ENCODE measurements at regions not wholly inside any gene's neighbourhood (a gene's known extent, or its start where the extent isn't known, plus 50 kb on each side); places are given as distances from the start of the nearest gene placed in this dataset.
A peak's percentile ranks its signal among the peaks of the same experiment; 100 is the strongest.

DNA sequence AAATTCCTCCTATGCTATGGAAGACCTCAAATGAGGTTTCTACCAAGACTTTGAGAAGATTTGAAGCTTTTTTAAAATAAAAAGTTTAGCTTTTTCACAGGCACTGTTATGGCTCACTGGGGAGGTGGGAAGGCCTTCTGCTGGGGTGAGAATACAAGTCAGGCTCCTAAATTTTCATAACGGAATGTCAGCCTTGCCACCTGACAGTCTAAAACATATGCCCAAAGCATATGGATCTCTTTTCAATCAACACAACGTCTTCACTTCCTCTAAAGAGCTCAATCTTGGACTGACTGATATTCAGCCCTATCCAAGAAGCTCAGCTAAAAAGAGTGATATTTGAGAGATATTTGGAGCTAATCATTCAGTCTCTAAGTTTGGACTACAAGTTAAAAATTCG is 57.1 kb upstream of the LIN7C start:
- Histone ChIP-seq H3K23ac (ENCODE audit: low read length) (no peak overlapping the region), H3K4ac (ENCODE audit: low read depth, low read length) (no peak overlapping the region), H3K4me2 (ENCODE audit: low read length) (no peak overlapping the region), H3K36me3 (ENCODE audit: control insufficient read depth in 1 of 2, insufficient read depth in 2 of 2, low read length in 2 of 2) (no peaks in the 10 kb centered on the region), H4K91ac (ENCODE audit: low read depth, low read length) (no peak overlapping the region), H4K12ac (ENCODE audit: low read depth, low read length) (no peak overlapping the region), H2AK5ac (ENCODE audit: low read length) (no peak overlapping the region), H3K79me1 (ENCODE audit: low read length) (no peaks in the 10 kb centered on the region), H3K27ac (ENCODE audit: low read depth, low read length) (no peak overlapping the region), H3K9ac (ENCODE audit: low read length) (no peak overlapping the region), H3K27me3 (ENCODE audit: insufficient read depth, low read length) (no peaks in the 10 kb centered on the region), H3K9me3 (ENCODE audit: insufficient read depth, low read depth, low read length) (no peaks in the 10 kb centered on the region), H2AFZ (ENCODE audit: insufficient read depth, low read length, poor library complexity) (no peak overlapping the region), H3K79me2 (ENCODE audit: control insufficient read depth, insufficient read depth, low read length, poor library complexity) (no peaks in the 10 kb centered on the region), H2BK12ac (ENCODE audit: low read length) (no peak overlapping the region), H3K18ac (ENCODE audit: low read length) (no peak overlapping the region), H2BK120ac (ENCODE audit: insufficient read depth, low read length, poor library complexity) (no peak overlapping the region), H3K14ac (ENCODE audit: low read length) (no peak overlapping the region), H4K8ac (ENCODE audit: low read depth, low read length) (no peak overlapping the region), H3K4me3 (ENCODE audit: low read depth, low read length) (no peak overlapping the region), H3K4me1 (ENCODE audit: control insufficient read depth in 1 of 2, insufficient read depth in 2 of 2, low read length in 2 of 2) (no peaks in the 10 kb centered on the region), H2BK5ac (ENCODE audit: low read depth, low read length, poor library complexity) (no peak overlapping the region)
- no peak for DNase-seq
- WGBS (ENCODE audit: extremely low coverage, insufficient coverage, insufficient read length) = no CpG with 5 or more reads among the region's 3 CpGs

DNA sequence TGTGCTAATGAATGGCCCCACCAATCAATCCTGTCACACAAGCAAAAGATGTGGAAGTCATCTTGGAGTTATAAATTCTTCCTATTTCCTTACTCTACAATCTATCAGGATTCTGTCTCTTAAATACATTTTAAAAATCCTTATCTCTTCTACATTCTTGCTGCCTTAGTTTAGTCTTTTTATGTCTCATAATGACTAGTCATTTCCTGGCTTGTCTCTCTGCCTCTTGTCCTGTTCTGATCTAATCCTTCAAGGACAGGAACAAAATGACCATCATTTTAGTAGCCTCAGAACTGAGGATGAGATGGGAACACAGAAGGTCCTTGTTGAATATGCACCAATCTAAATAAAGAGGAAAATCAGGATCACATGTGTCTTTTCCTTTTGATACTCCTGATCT is 56.6 kb upstream of the LIN7C start:
- Histone ChIP-seq H2AK5ac (ENCODE audit: low read length) (no peak overlapping the region), H3K18ac (ENCODE audit: low read length) (no peak overlapping the region), H4K12ac (ENCODE audit: low read depth, low read length) (no peak overlapping the region)

DNA sequence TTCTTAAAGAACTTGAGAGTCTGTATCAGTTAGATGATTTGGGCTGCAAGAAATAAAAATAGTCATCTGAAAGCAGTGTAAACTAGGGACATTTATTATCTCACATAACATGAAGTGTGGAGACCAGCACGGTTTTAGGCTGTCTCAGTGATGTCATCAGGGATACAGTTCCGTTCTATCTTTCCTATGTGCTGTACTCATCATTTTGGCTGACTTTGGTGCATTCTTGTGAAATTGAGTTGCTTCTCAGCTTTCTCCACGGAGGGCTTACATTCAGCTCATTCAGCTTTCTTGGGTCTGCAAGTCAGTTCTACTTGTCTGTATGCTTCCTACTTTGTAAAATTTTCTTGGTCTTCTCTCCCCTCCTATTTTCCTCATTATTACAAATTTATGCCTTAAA is 51.8 kb upstream of the LIN7C start:
- no peak overlapping the region for H2BK12ac ChIP-seq (ENCODE audit: low read length)
- H3K23ac ChIP-seq (ENCODE audit: low read length) = no peak overlapping the region
- no peak overlapping the region for H3K9ac ChIP-seq (ENCODE audit: low read length)
- H3K9me3 ChIP-seq (ENCODE audit: insufficient read depth, low read depth, low read length) = no peaks in the 10 kb centered on the region
- H3K18ac ChIP-seq (ENCODE audit: low read length) = no peak overlapping the region
- no peaks in the 10 kb centered on the region for H3K79me1 ChIP-seq (ENCODE audit: low read length)
- H2AFZ ChIP-seq (ENCODE audit: insufficient read depth, low read length, poor library complexity) = no peak overlapping the region
- no peaks in the 10 kb centered on the region for H3K79me2 ChIP-seq (ENCODE audit: control insufficient read depth, insufficient read depth, low read length, poor library complexity)
- no peak overlapping the region for H3K14ac ChIP-seq (ENCODE audit: low read length)
- DNase-seq = no peak
- no peak overlapping the region for H2AK5ac ChIP-seq (ENCODE audit: low read length)
- no peak overlapping the region for H4K12ac ChIP-seq (ENCODE audit: low read depth, low read length)
- no peak overlapping the region for H4K8ac ChIP-seq (ENCODE audit: low read depth, low read length)
- no peak overlapping the region for H3K4me3 ChIP-seq (ENCODE audit: low read depth, low read length)
- H3K36me3 ChIP-seq (ENCODE audit: control insufficient read depth in 1 of 2, insufficient read depth in 2 of 2, low read length in 2 of 2) = no peaks in the 10 kb centered on the region
- no peak overlapping the region for H3K27ac ChIP-seq (ENCODE audit: low read depth, low read length)
- H2BK120ac ChIP-seq (ENCODE audit: insufficient read depth, low read length, poor library complexity) = no peak overlapping the region
- no peak overlapping the region for H3K4me2 ChIP-seq (ENCODE audit: low read length)
- H3K27me3 ChIP-seq (ENCODE audit: insufficient read depth, low read length) = no peaks in the 10 kb centered on the region
- H4K91ac ChIP-seq (ENCODE audit: low read depth, low read length) = no peak overlapping the region
- H3K4me1 ChIP-seq (ENCODE audit: control insufficient read depth in 1 of 2, insufficient read depth in 2 of 2, low read length in 2 of 2) = no peaks in the 10 kb centered on the region
- no CpG with 5 or more reads among the region's 3 CpGs for WGBS (ENCODE audit: extremely low coverage, insufficient coverage, insufficient read length)
- no peak overlapping the region for H2BK5ac ChIP-seq (ENCODE audit: low read depth, low read length, poor library complexity)
- H3K4ac ChIP-seq (ENCODE audit: low read depth, low read length) = no peak overlapping the region

More for the DNA sequence above, 56.6 kb upstream of the LIN7C start:
- Histone ChIP-seq H3K36me3 (ENCODE audit: control insufficient read depth in 1 of 2, insufficient read depth in 2 of 2, low read length in 2 of 2) (no peaks in the 10 kb centered on the region), H4K91ac (ENCODE audit: low read depth, low read length) (no peak overlapping the region), H2BK120ac (ENCODE audit: insufficient read depth, low read length, poor library complexity) (no peak overlapping the region), H3K23ac (ENCODE audit: low read length) (no peak overlapping the region), H3K14ac (ENCODE audit: low read length) (no peak overlapping the region), H3K79me2 (ENCODE audit: control insufficient read depth, insufficient read depth, low read length, poor library complexity) (no peaks in the 10 kb centered on the region), H4K8ac (ENCODE audit: low read depth, low read length) (no peak overlapping the region), H3K4me2 (ENCODE audit: low read length) (no peak overlapping the region), H3K4me1 (ENCODE audit: control insufficient read depth in 1 of 2, insufficient read depth in 2 of 2, low read length in 2 of 2) (no peaks in the 10 kb centered on the region), H3K27me3 (ENCODE audit: insufficient read depth, low read length) (no peaks in the 10 kb centered on the region), H3K79me1 (ENCODE audit: low read length) (no peaks in the 10 kb centered on the region), H2BK12ac (ENCODE audit: low read length) (no peak overlapping the region), H3K9me3 (ENCODE audit: insufficient read depth, low read depth, low read length) (no peaks in the 10 kb centered on the region), H2BK5ac (ENCODE audit: low read depth, low read length, poor library complexity) (no peak overlapping the region), H3K27ac (ENCODE audit: low read depth, low read length) (no peak overlapping the region), H3K9ac (ENCODE audit: low read length) (no peak overlapping the region), H3K4ac (ENCODE audit: low read depth, low read length) (no peak overlapping the region), H2AFZ (ENCODE audit: insufficient read depth, low read length, poor library complexity) (no peak overlapping the region), H3K4me3 (ENCODE audit: low read depth, low read length) (no peak overlapping the region)
- DNase-seq = no peak

DNA sequence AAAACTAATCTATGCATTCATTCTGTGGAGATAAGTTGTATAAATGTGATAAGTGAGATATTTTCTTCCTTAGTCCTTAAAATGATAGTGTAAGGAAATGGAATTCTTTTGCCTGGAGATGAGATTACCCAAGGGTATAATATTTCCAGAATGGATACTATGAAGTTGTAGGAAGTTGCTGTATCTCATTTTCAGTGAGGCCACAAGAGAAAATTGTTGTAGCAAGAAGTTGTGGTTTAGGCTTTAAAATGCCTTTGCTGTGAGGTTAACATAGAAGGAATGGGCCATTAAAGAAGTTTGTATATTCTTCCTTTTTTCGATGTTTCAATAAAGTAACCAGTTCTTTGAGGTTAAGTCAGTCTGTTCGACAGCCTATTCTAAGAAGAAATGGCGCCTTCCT is 50.7 kb upstream of the LIN7C start:
- Histone ChIP-seq H4K8ac (ENCODE audit: low read depth, low read length) (no peak overlapping the region), H2BK5ac (ENCODE audit: low read depth, low read length, poor library complexity) (no peak overlapping the region), H3K4me1 (ENCODE audit: control insufficient read depth in 1 of 2, insufficient read depth in 2 of 2, low read length in 2 of 2) (no peaks in the 10 kb centered on the region), H3K4ac (ENCODE audit: low read depth, low read length) (no peak overlapping the region), H4K12ac (ENCODE audit: low read depth, low read length) (no peak overlapping the region), H3K4me3 (ENCODE audit: low read depth, low read length) (no peak overlapping the region), H2AFZ (ENCODE audit: insufficient read depth, low read length, poor library complexity) (no peak overlapping the region), H3K9me3 (ENCODE audit: insufficient read depth, low read depth, low read length) (no peaks in the 10 kb centered on the region), H2BK12ac (ENCODE audit: low read length) (no peak overlapping the region), H3K27me3 (ENCODE audit: insufficient read depth, low read length) (no peaks in the 10 kb centered on the region), H2BK120ac (ENCODE audit: insufficient read depth, low read length, poor library complexity) (no peak overlapping the region), H3K79me1 (ENCODE audit: low read length) (no peaks in the 10 kb centered on the region), H3K4me2 (ENCODE audit: low read length) (no peak overlapping the region), H3K36me3 (ENCODE audit: control insufficient read depth in 1 of 2, insufficient read depth in 2 of 2, low read length in 2 of 2) (no peaks in the 10 kb centered on the region), H3K79me2 (ENCODE audit: control insufficient read depth, insufficient read depth, low read length, poor library complexity) (no peaks in the 10 kb centered on the region), H3K18ac (ENCODE audit: low read length) (no peak overlapping the region), H4K91ac (ENCODE audit: low read depth, low read length) (no peak overlapping the region), H3K23ac (ENCODE audit: low read length) (no peak overlapping the region), H2AK5ac (ENCODE audit: low read length) (no peak overlapping the region), H3K14ac (ENCODE audit: low read length) (no peak overlapping the region), H3K27ac (ENCODE audit: low read depth, low read length) (no peak overlapping the region), H3K9ac (ENCODE audit: low read length) (no peak overlapping the region)
- no CpG with 5 or more reads among the region's 3 CpGs for WGBS (ENCODE audit: extremely low coverage, insufficient coverage, insufficient read length)
- DNase-seq = peak in 1 of 2 donors; percentile 32

Data from trophoblast cell (in vitro differentiated cells and primary cell).